ENCODE measurements at regions not wholly inside any gene's neighbourhood (a gene's known extent, or its start where the extent isn't known, plus 50 kb on each side); places are given as distances from the start of the nearest gene placed in this dataset.

DNA sequence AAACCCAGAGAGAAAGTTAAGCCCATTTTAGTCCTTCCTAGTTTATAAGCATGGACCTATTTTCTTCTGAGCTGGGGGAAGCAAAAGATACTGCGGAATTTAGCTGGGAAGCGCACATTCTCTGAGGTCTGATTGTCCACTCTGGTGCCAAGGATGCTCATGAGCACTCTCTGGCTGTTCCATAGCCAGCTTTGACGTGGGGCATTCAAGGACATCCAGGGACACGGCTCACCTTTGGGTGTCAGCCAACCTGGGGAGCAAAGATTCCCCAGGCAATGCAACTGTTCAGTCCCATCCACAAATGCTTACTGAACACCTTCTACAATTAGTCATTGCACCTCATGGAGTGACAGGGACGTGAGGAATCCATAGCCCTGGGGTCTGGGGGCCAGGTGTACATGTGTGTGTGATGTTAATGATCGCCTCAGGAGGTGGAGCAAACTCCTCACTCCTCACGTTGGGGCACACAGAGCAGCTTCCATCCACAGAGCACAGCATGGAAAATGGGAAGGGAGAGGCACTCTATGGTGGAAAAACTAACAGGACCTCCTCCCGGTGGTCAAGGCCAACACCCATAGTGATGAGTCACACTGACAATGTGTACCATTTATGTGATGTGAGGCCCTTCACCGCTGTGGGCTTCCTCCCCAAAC lies 67.5 kb upstream of the IGFBP3 start:
- TF ChIP-seq TAF1 (IDR thresholded peaks at IDR 0.05; ENCODE audit: borderline replicate concordance, insufficient read depth, low read length) (no peak), POLR2AphosphoS5 (IDR thresholded peaks at IDR 0.05; ENCODE audit: low read depth, low read length) (no peak)
- TF ChIP-seq, protein P1, sequence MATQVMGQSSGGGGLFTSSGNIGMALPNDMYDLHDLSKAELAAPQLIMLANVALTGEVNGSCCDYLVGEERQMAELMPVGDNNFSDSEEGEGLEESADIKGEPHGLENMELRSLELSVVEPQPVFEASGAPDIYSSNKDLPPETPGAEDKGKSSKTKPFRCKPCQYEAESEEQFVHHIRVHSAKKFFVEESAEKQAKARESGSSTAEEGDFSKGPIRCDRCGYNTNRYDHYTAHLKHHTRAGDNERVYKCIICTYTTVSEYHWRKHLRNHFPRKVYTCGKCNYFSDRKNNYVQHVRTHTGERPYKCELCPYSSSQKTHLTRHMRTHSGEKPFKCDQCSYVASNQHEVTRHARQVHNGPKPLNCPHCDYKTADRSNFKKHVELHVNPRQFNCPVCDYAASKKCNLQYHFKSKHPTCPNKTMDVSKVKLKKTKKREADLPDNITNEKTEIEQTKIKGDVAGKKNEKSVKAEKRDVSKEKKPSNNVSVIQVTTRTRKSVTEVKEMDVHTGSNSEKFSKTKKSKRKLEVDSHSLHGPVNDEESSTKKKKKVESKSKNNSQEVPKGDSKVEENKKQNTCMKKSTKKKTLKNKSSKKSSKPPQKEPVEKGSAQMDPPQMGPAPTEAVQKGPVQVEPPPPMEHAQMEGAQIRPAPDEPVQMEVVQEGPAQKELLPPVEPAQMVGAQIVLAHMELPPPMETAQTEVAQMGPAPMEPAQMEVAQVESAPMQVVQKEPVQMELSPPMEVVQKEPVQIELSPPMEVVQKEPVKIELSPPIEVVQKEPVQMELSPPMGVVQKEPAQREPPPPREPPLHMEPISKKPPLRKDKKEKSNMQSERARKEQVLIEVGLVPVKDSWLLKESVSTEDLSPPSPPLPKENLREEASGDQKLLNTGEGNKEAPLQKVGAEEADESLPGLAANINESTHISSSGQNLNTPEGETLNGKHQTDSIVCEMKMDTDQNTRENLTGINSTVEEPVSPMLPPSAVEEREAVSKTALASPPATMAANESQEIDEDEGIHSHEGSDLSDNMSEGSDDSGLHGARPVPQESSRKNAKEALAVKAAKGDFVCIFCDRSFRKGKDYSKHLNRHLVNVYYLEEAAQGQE (IDR thresholded peaks at IDR 0.05; ENCODE audit: insufficient read depth in 1 of 2, low read depth in 2 of 2, low read length in 2 of 2): no peak

DNA sequence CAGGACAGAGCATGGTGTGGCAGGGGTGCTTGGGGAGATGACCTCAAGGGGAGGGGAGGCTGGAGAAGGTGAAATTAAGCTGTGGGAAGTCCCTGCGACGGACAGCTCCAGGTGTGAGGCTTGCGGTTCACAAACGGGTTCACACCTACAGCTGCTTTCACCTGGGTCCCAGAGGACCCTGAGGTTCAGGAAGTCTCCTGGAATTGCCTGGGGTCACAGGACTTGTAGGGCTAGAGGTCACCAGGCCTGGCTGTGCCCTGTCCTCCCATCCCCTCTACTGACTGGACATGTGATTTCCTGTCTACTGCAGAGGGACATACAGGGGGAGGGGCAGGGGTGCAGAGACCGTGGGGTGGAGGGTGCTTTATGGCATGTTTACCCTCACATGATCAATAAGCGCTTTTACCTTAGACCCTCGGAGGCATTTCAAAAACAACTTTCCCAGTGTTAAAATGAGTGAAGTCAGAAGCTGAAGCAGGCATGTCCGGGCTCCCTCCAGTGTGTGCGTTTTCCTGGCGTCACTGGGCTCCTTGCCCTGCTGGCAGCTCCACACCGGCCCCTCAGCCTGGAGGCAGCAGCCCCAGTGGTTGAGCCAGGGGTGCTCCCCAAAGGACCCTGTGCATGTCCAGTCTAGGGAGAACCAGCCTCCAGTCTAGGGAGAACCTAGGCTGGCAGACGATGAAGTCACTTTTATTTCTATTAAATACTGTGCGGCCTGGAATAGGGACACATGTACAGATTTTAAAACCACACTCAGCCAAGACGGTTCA lies 66.6 kb upstream of the IGFBP3 start:
- TF ChIP-seq, protein P1 (IDR thresholded peaks at IDR 0.05; ENCODE audit: insufficient read depth in 1 of 2, low read depth in 2 of 2, low read length in 2 of 2): no peak
- TF ChIP-seq POLR2AphosphoS5 (IDR thresholded peaks at IDR 0.05; ENCODE audit: low read depth, low read length) (no peak), SIN3A (IDR thresholded peaks at IDR 0.05; ENCODE audit: borderline replicate concordance, insufficient read depth, low read length) (no peak), FOXP2 (optimal IDR thresholded peaks at IDR 0.05; ENCODE audit: borderline replicate concordance, extremely low read depth, extremely low read length, insufficient read depth) (no peak), TAF1 (IDR thresholded peaks at IDR 0.05; ENCODE audit: borderline replicate concordance, insufficient read depth, low read length) (no peak)

DNA sequence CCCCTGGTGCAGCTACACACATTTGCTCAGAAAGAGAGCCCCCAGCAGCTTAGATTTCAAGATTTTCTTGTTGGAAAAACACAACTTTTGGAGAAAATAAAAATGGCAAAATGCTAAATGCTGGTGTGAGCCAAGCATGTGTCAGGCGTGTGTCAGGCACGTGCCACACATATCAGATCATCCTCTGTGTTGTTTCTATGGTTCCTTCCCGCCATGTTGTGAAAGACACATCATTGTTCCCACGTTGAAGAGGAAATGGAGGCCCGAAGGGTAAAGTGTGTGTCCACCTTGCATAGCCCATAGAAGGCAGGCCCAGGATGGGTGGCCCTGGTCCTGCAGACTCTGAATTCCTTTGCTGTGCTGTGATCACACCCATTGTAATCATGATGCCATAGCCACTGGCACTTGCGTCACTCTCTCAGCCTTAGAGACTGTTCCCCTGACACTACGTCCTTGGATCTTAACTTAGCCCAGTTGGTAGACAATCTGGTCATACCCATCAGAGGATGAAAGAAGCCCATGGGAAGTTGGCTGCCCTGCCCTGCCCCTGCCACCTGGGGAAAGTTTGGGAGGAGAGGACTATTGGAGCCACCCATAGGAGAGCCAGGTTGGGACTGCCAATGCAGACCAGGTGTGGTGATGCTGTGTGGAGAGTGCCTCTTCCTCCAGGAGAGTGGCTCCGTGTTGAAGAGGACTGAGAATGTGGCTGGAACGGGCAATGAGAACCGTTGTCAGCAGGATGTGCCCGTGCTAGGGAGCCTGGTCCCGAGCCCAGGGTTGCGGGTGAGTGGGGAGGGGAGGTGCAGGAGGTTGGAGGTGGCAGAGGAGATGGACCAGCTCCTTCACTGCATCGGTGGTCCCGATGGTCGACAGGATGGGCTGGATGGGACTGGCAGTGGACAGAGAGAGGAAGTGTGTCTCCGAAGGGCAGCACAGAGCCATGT lies 65.6 kb upstream of the IGFBP3 start:
- TF ChIP-seq SIN3A (IDR thresholded peaks at IDR 0.05; ENCODE audit: borderline replicate concordance, insufficient read depth, low read length) (no peak), FOXP2 (optimal IDR thresholded peaks at IDR 0.05; ENCODE audit: borderline replicate concordance, extremely low read depth, extremely low read length, insufficient read depth) (no peak), POLR2AphosphoS5 (IDR thresholded peaks at IDR 0.05; ENCODE audit: low read depth, low read length) (no peak), TAF1 (IDR thresholded peaks at IDR 0.05; ENCODE audit: borderline replicate concordance, insufficient read depth, low read length) (no peak)
- TF ChIP-seq, protein P1 (IDR thresholded peaks at IDR 0.05; ENCODE audit: insufficient read depth in 1 of 2, low read depth in 2 of 2, low read length in 2 of 2): no peak

DNA sequence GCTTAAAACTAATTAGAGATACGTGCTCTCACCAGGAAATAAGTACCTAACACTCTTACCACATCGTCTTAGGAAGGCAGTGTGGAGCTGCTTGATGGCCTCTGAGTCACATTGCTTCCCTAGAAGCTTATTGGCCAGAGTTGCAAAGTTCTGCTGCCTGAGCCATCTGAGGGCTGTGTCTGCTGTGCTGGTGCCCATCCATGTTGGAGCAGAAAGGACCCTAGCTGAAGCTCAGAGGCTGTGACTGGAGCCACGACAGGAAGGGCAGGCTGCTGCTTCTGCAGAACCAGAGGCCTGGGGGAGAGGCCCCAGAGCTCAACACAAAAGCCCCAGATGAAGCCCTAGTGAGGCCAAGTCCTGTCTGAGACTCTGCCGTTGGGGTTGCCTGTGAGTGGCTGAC lies 64.8 kb upstream of the IGFBP3 start:
- no peak for TF ChIP-seq TAF1 (IDR thresholded peaks at IDR 0.05; ENCODE audit: borderline replicate concordance, insufficient read depth, low read length)
- TF ChIP-seq SIN3A (IDR thresholded peaks at IDR 0.05; ENCODE audit: borderline replicate concordance, insufficient read depth, low read length): no peak
- TF ChIP-seq, protein P1 (IDR thresholded peaks at IDR 0.05; ENCODE audit: insufficient read depth in 1 of 2, low read depth in 2 of 2, low read length in 2 of 2): no peak
- no peak for TF ChIP-seq POLR2AphosphoS5 (IDR thresholded peaks at IDR 0.05; ENCODE audit: low read depth, low read length)
- no peak for TF ChIP-seq FOXP2 (optimal IDR thresholded peaks at IDR 0.05; ENCODE audit: borderline replicate concordance, extremely low read depth, extremely low read length, insufficient read depth)
